ENCODE measurements at regions not wholly inside any gene's neighbourhood (a gene's known extent, or its start where the extent isn't known, plus 50 kb on each side); places are given as distances from the start of the nearest gene placed in this dataset.
"Not testable (repeated sequence)": the region's sequence is repeated elsewhere in the genome, so short reads cannot be mapped to it uniquely, and the experiment has no call there.

GRCh38 chr3:176867681-176868663, 329.3 kb downstream of the TBL1XR1 start:
- no peak for DNase-seq

- DNase-seq, result no peak
These were observed 336.1 kb downstream of the TBL1XR1 start for GRCh38 chr3:176861137-176861536.

- no peak for DNase-seq
These were observed 340.6 kb downstream of the TBL1XR1 start for GRCh38 chr3:176856721-176857120.

GRCh38 chr3:176855901-176856486, 341.3 kb downstream of the TBL1XR1 start:
- no peak for DNase-seq

- DNase-seq, result no peak
These were observed 342.1 kb downstream of the TBL1XR1 start for GRCh38 chr3:176855213-176855612.

- no peak for DNase-seq
These were observed 346.8 kb downstream of the TBL1XR1 start for GRCh38 chr3:176850498-176850897.

GRCh38 chr3:176848431-176849214, 348.7 kb downstream of the TBL1XR1 start:
- DNase-seq, result no peak

- DNase-seq, result no peak
These were observed 354.4 kb downstream of the TBL1XR1 start for GRCh38 chr3:176842914-176843313.

GRCh38 chr3:176840641-176841286, 356.5 kb downstream of the TBL1XR1 start:
- no peak for DNase-seq

GRCh38 chr3:176839901-176840300, 357.4 kb downstream of the TBL1XR1 start:
- DNase-seq, result no peak

- no peak for DNase-seq
These were observed 357.8 kb downstream of the TBL1XR1 start for GRCh38 chr3:176839466-176839865.

GRCh38 chr3:176827244-176827643, 370.0 kb downstream of the TBL1XR1 start:
- not testable (repeated sequence) for DNase-seq

GRCh38 chr3:176824811-176825210, 372.5 kb downstream of the TBL1XR1 start:
- no peak for DNase-seq

GRCh38 chr3:176820764-176821163, 376.5 kb downstream of the TBL1XR1 start:
- DNase-seq, result no peak

- no peak for DNase-seq
These were observed 380.3 kb downstream of the TBL1XR1 start for GRCh38 chr3:176816937-176817336.

GRCh38 chr3:176814285-176814684, 383.0 kb downstream of the TBL1XR1 start:
- DNase-seq, result no peak

- no peak for DNase-seq
These were observed 389.3 kb downstream of the TBL1XR1 start for GRCh38 chr3:176807938-176808337.

GRCh38 chr3:176799675-176800074, 397.6 kb downstream of the TBL1XR1 start:
- no peak for DNase-seq

GRCh38 chr3:176798680-176799079, 398.6 kb downstream of the TBL1XR1 start:
- no peak for DNase-seq

GRCh38 chr3:176796371-176796770, 400.9 kb downstream of the TBL1XR1 start:
- no peak for DNase-seq

- no peak for DNase-seq
These were observed 401.4 kb downstream of the TBL1XR1 start for GRCh38 chr3:176795891-176796290.

- no peak for DNase-seq
These were observed 402.9 kb downstream of the TBL1XR1 start for GRCh38 chr3:176794406-176794805.

- DNase-seq, result no peak
These were observed 407.3 kb downstream of the TBL1XR1 start for GRCh38 chr3:176789947-176790346.

Measured in CD4-positive, alpha-beta T cell treated with Interleukin-10 for 1 hour (primary cell).